ENCODE measurements at regions not wholly inside any gene's neighbourhood (a gene's known extent, or its start where the extent isn't known, plus 50 kb on each side); places are given as distances from the start of the nearest gene placed in this dataset.
"Not testable (repeated sequence)": the region's sequence is repeated elsewhere in the genome, so short reads cannot be mapped to it uniquely, and the experiment has no call there.

DNA sequence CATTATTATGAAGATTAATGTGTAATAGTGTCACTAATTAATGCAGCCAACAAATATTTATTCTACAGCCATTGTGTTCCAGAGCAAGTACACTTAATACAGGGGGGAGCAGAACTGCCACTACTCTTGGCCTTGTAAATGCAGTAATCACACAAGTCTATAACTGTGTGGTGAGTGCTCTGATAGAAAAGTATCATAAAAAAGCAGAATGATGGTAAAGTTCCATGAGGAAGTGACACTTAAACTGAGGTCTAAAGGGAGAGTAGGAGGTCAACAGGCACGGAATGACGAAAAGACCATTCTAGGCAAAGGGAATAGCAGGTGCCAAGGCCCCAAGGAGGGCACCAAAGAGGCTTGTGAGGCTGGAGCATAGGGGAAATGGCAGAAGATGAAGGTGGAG, 142.9 kb downstream of the OSTF1 start:
- H3K4me3 ChIP-seq (ENCODE audit: low read depth in 1 of 2, low read length in 2 of 2) = no peak overlapping the region
- H3K27ac ChIP-seq (ENCODE audit: low read length) = no peak overlapping the region
- peaks cover 0 to 7% of the 10 kb centered on the region in 2 donors for H3K9me3 ChIP-seq (ENCODE audit: control insufficient read depth in 1 of 2, low read length in 2 of 2)
- H3K36me3 ChIP-seq (ENCODE audit: control insufficient read depth in 1 of 2, insufficient read depth in 2 of 2, low read length in 2 of 2) = no peaks in the 10 kb centered on the region
- peaks cover 0 to 14% of the 10 kb centered on the region in 2 donors for H3K4me1 ChIP-seq (ENCODE audit: control insufficient read depth in 1 of 2, insufficient read depth in 2 of 2, low read length in 2 of 2)
- no peaks in the 10 kb centered on the region for H3K27me3 ChIP-seq (ENCODE audit: low read depth, low read length)

DNA sequence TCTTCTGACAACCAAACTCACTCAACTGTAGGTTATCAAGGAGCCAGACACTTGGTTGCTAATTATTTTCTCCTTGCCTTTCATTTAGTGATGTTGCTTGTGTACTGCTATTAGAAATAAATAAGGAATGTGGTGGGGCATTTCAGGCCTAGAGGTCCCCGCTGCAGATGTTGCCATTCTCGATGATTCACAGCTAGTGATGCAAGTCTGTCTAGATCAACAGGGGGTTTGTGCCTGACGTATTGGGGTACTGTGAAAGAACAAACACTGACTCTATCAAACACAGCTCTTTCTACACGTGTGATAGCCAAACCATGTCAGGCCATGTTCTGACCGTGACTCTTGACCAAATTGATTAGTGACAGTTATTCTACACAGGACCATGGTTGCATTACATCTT, 144.7 kb downstream of the OSTF1 start:
- Histone ChIP-seq H3K27me3 (ENCODE audit: low read depth, low read length) (no peaks in the 10 kb centered on the region), H3K27ac (ENCODE audit: low read length) (no peak overlapping the region), H3K4me3 (ENCODE audit: low read depth in 1 of 2, low read length in 2 of 2) (no peak overlapping the region), H3K4me1 (ENCODE audit: control insufficient read depth in 1 of 2, insufficient read depth in 2 of 2, low read length in 2 of 2) (peaks cover 0 to 14% of the 10 kb centered on the region in 2 donors), H3K9me3 (ENCODE audit: control insufficient read depth in 1 of 2, low read length in 2 of 2) (no peaks in the 10 kb centered on the region), H3K36me3 (ENCODE audit: control insufficient read depth in 1 of 2, insufficient read depth in 2 of 2, low read length in 2 of 2) (no peaks in the 10 kb centered on the region)

DNA sequence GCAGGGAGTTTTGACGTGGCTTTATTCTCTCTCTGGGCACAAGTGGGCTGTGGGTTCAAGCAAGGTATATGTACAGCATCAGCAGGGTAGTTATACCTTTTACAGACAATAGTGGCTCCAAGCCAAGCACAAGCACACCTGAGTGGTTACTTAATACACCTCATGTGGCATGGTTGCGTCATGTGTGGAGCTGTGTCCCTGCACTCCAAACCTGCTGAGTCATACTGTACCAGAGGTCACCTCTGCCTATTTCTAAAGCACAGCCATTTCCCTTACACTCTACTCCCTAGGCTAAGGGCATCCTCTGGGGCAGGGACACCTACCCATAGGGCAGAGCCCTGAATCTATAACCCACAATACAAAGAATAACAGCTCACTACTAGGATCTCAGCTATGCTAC, 147.3 kb downstream of the OSTF1 start:
- Histone ChIP-seq H3K4me3 (ENCODE audit: low read depth in 1 of 2, low read length in 2 of 2) (no peak overlapping the region), H3K4me1 (ENCODE audit: control insufficient read depth in 1 of 2, insufficient read depth in 2 of 2, low read length in 2 of 2) (peaks cover 0 to 4% of the 10 kb centered on the region in 2 donors), H3K27ac (ENCODE audit: low read length) (no peak overlapping the region), H3K27me3 (ENCODE audit: low read depth, low read length) (no peaks in the 10 kb centered on the region), H3K36me3 (ENCODE audit: control insufficient read depth in 1 of 2, insufficient read depth in 2 of 2, low read length in 2 of 2) (no peaks in the 10 kb centered on the region), H3K9me3 (ENCODE audit: control insufficient read depth in 1 of 2, low read length in 2 of 2) (no peaks in the 10 kb centered on the region)

DNA sequence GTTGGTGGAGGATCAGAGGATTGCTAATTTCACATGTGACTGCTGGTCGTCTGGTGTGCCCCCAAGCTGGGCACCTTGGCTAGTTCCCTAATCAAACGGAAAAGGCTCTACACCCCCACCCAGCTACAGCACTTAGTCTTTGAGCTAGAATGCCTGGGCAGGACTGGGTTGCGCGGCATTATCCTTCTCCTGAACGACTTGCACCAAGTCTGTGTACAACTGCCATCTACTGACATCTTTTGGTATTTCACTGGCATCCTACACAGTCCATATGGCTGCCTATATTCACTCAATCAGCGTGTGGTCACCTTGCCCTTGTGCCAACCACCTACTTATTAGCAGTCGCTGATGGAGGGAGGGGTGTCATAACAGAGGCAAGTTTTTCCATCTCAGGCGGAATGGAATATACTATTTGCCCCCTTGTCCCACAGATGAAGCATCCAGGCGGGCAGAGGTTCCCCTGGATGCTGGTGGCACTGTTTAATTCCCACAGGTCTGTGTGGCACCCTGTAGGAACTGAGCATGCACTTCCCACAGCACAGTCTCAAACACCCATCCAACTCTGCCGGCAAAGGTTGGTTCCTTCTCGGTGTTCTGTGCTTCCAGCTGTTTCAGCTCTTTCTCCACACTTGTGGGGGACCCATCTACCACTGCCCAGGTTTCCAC, 150.1 kb downstream of the OSTF1 start:
- Histone ChIP-seq H3K36me3 (ENCODE audit: control insufficient read depth in 1 of 2, insufficient read depth in 2 of 2, low read length in 2 of 2) (no peaks in the 10 kb centered on the region), H3K27me3 (ENCODE audit: low read depth, low read length) (no peaks in the 10 kb centered on the region), H3K27ac (ENCODE audit: low read length) (no peak overlapping the region), H3K4me1 (ENCODE audit: control insufficient read depth in 1 of 2, insufficient read depth in 2 of 2, low read length in 2 of 2) (peaks cover 0 to 4% of the 10 kb centered on the region in 2 donors), H3K4me3 (ENCODE audit: low read depth in 1 of 2, low read length in 2 of 2) (no peak overlapping the region), H3K9me3 (ENCODE audit: control insufficient read depth in 1 of 2, low read length in 2 of 2) (no peaks in the 10 kb centered on the region)

DNA sequence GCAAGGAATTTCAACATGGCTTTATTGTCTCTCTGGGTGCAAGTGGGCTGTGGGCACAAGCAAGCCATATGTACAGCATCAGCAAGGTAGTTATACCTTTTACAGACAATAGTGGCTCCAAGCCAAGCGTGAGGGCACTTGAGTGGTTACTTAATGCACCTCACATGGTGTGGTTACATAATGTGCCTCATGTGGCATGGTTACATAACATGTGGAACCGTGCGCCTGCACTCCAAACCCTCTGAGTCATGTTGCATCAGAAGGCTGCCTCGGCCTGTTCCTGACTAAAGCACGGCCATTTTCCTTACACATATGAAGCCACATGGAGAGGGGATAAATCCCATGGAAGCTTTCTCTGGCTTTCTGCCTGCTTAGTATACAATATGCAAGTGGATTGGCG, 150.9 kb downstream of the OSTF1 start:
- no peaks in the 10 kb centered on the region for H3K9me3 ChIP-seq (ENCODE audit: control insufficient read depth in 1 of 2, low read length in 2 of 2)
- H3K36me3 ChIP-seq (ENCODE audit: control insufficient read depth in 1 of 2, insufficient read depth in 2 of 2, low read length in 2 of 2) = no peaks in the 10 kb centered on the region
- H3K27me3 ChIP-seq (ENCODE audit: low read depth, low read length) = no peaks in the 10 kb centered on the region
- no peak overlapping the region for H3K27ac ChIP-seq (ENCODE audit: low read length)
- peaks cover 0 to 4% of the 10 kb centered on the region in 2 donors for H3K4me1 ChIP-seq (ENCODE audit: control insufficient read depth in 1 of 2, insufficient read depth in 2 of 2, low read length in 2 of 2)
- H3K4me3 ChIP-seq (ENCODE audit: low read depth in 1 of 2, low read length in 2 of 2) = no peak overlapping the region

DNA sequence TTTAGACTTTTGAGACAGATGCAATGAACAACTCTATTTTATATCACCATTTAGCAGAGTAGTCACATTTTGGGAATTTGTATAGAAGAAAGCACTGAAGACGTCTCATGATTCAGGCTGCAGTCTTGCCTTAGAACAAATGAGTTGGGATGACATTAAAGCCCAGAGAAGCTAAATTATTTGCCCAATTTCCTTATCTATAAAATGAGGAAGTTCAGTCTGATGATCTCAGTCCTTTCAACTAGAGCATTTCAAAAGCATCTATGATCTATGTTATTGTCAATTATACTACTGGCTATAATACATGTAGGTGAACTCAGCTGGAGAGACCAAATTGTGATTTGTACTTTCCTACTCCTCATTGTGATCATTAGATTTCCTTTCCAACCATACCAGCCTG, 154.1 kb downstream of the OSTF1 start:
- Histone ChIP-seq H3K27me3 (ENCODE audit: low read depth, low read length) (no peaks in the 10 kb centered on the region), H3K4me3 (ENCODE audit: low read depth in 1 of 2, low read length in 2 of 2) (no peak overlapping the region), H3K4me1 (ENCODE audit: control insufficient read depth in 1 of 2, insufficient read depth in 2 of 2, low read length in 2 of 2) (peaks cover 0 to 4% of the 10 kb centered on the region in 2 donors), H3K27ac (ENCODE audit: low read length) (no peak overlapping the region), H3K9me3 (ENCODE audit: control insufficient read depth in 1 of 2, low read length in 2 of 2) (peaks cover 0 to 6% of the 10 kb centered on the region in 2 donors), H3K36me3 (ENCODE audit: control insufficient read depth in 1 of 2, insufficient read depth in 2 of 2, low read length in 2 of 2) (no peaks in the 10 kb centered on the region)

DNA sequence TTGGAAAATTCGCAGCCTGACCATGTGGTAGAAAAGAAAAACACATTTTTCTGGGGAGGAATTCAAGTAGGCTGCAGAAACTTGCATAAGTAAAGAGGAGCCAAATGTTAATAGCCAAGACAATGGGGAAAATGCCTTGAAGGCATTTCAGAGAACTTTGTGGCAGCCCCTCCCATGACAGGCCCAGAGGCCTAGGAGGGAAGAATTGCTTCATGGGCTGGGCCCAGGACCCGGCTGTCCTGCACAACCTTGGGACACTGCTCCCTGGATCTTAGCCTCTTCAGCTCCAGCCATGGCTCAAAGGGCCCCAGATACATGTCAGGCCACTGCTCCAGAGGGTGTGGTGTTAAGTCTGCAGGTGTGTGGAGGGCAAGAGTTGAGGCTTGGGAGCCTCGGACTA, 158.6 kb downstream of the OSTF1 start:
- H3K4me1 ChIP-seq (ENCODE audit: control insufficient read depth in 1 of 2, insufficient read depth in 2 of 2, low read length in 2 of 2) = no peaks in the 10 kb centered on the region
- H3K4me3 ChIP-seq (ENCODE audit: low read depth in 1 of 2, low read length in 2 of 2) = no peak overlapping the region
- H3K9me3 ChIP-seq (ENCODE audit: control insufficient read depth in 1 of 2, low read length in 2 of 2) = peaks cover 3 to 17% of the 10 kb centered on the region in 2 donors
- no peaks in the 10 kb centered on the region for H3K36me3 ChIP-seq (ENCODE audit: control insufficient read depth in 1 of 2, insufficient read depth in 2 of 2, low read length in 2 of 2)
- H3K27me3 ChIP-seq (ENCODE audit: low read depth, low read length) = no peaks in the 10 kb centered on the region
- no peak overlapping the region for H3K27ac ChIP-seq (ENCODE audit: low read length)

DNA sequence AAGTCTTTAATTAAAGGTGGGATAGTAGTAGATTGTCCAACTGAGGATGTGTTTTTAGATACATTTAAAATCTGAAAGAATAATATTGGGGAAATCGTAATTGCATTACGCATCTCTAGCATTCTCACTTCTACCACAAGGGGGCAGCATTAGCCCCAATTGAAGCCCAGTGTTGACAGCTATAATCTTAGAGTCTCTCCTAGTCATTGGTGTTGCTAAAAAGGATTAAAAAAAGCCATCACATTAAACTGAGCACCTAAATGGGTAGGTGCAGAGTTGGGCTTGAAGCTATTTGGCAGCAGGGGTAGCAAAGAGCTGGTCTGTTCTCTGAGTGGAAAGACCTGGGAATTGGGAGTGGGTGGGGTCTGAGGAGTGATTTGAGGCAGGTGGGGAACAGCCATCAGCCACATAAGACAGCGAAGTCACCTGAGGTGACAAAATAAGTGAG, 177.2 kb downstream of the OSTF1 start:
- Histone ChIP-seq H3K9me3 (ENCODE audit: control insufficient read depth in 1 of 2, low read length in 2 of 2) (no peaks in the 10 kb centered on the region), H3K4me1 (ENCODE audit: control insufficient read depth in 1 of 2, insufficient read depth in 2 of 2, low read length in 2 of 2) (peaks cover 0 to 4% of the 10 kb centered on the region in 2 donors), H3K27me3 (ENCODE audit: low read depth, low read length) (no peaks in the 10 kb centered on the region)

DNA sequence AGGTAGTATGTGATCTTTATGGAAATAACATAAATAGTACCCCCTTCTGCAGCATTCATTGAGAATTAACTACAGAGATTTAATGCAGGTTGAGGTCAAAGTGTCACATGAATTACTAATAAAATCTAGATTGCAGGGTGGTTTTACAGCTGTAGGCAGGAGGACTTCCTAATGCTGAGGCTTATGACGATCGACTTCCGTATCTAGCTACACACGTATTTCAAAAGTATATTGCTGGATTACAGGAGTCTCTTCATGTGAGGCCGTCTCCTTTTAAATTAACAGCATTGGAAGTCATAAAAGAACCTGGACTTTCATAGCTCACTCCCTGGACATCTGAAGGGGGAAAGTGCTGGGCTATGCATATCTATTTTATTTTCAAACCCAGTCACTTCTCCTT, 180.9 kb downstream of the OSTF1 start:
- no peaks in the 10 kb centered on the region for H3K27me3 ChIP-seq (ENCODE audit: low read depth, low read length)
- H3K27ac ChIP-seq (ENCODE audit: low read length) = no peak overlapping the region
- peaks cover 0 to 4% of the 10 kb centered on the region in 2 donors for H3K4me1 ChIP-seq (ENCODE audit: control insufficient read depth in 1 of 2, insufficient read depth in 2 of 2, low read length in 2 of 2)
- peaks cover 0 to 9% of the 10 kb centered on the region in 2 donors for H3K9me3 ChIP-seq (ENCODE audit: control insufficient read depth in 1 of 2, low read length in 2 of 2)
- no peaks in the 10 kb centered on the region for H3K36me3 ChIP-seq (ENCODE audit: control insufficient read depth in 1 of 2, insufficient read depth in 2 of 2, low read length in 2 of 2)
- H3K4me3 ChIP-seq (ENCODE audit: low read depth in 1 of 2, low read length in 2 of 2) = no peak overlapping the region

More for the DNA sequence above, 177.2 kb downstream of the OSTF1 start:
- Histone ChIP-seq H3K4me3 (ENCODE audit: low read depth in 1 of 2, low read length in 2 of 2) (no peak overlapping the region), H3K36me3 (ENCODE audit: control insufficient read depth in 1 of 2, insufficient read depth in 2 of 2, low read length in 2 of 2) (no peaks in the 10 kb centered on the region), H3K27ac (ENCODE audit: low read length) (no peak overlapping the region)

DNA sequence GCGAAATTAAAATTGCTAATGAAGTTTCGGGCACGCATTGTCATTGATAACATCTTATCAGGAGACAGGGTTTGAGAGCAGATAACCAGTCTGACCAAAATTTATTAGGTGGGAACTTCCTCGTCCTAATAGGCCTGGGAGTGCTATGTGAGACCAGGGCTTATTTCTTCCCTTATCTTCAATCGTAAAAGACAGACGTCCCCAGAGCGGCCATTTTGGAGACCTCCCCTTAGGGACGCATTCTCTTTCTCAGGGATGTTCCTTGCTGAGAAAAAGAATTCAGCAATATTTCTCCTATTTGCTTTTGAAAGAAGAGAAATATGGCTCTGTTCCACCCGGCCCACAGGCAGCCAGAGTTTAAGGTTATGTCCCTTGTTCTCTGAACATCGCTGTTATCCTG, 184.7 kb downstream of the OSTF1 start:
- not testable (repeated sequence) for H3K4me3 ChIP-seq (ENCODE audit: low read depth in 1 of 2, low read length in 2 of 2); H3K27me3 ChIP-seq (ENCODE audit: low read depth, low read length); H3K4me1 ChIP-seq (ENCODE audit: control insufficient read depth in 1 of 2, insufficient read depth in 2 of 2, low read length in 2 of 2); H3K36me3 ChIP-seq (ENCODE audit: control insufficient read depth in 1 of 2, insufficient read depth in 2 of 2, low read length in 2 of 2); H3K27ac ChIP-seq (ENCODE audit: low read length)
- H3K9me3 ChIP-seq (ENCODE audit: control insufficient read depth in 1 of 2, low read length in 2 of 2) = peaks cover 0 to 19% of the 10 kb centered on the region in 2 donors

DNA sequence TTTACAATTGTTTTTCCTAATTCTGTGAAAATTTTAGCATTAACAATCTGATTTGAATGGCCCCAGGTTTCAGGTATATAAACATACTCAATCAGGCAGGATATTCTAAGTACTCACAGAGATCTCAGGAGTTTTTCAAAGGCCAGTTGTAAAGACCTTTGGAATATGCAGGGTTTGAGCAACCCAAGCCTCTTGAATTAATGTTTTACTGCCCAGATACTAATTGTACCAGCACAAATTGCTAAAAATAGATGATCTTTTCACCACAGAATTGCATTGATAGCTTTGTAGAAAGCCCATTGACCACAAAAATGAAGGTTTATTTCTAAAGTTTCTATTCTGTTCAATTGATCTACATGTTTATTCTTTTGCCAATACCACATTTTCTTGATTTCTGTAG, 186.5 kb downstream of the OSTF1 start:
- H3K4me1 ChIP-seq (ENCODE audit: control insufficient read depth in 1 of 2, insufficient read depth in 2 of 2, low read length in 2 of 2) = no peaks in the 10 kb centered on the region
- H3K4me3 ChIP-seq (ENCODE audit: low read depth in 1 of 2, low read length in 2 of 2) = no peak overlapping the region
- peaks cover 0 to 19% of the 10 kb centered on the region in 2 donors for H3K9me3 ChIP-seq (ENCODE audit: control insufficient read depth in 1 of 2, low read length in 2 of 2)
- no peak overlapping the region for H3K27ac ChIP-seq (ENCODE audit: low read length)
- no peaks in the 10 kb centered on the region for H3K27me3 ChIP-seq (ENCODE audit: low read depth, low read length)
- H3K36me3 ChIP-seq (ENCODE audit: control insufficient read depth in 1 of 2, insufficient read depth in 2 of 2, low read length in 2 of 2) = no peaks in the 10 kb centered on the region

DNA sequence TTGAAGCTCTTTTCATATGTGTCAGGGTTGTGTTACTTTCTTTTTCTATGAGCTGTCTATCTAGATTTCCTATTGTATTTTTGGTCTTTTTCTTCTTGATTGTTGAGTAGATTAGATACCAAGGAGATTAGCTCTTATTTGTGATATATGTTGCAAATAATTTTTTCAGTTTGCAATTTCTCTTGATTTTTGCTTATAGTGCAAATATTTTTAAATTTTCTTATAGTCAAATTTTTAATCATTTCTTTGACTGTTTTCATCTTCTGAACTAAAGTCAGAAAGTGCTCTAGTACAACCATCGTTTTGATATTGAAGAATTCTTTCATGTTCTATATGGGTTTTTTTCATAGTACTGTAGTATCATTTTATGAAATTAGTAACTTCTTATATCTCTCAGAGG, 193.7 kb downstream of the OSTF1 start:
- Histone ChIP-seq H3K4me3 (ENCODE audit: low read depth in 1 of 2, low read length in 2 of 2) (no peak overlapping the region), H3K4me1 (ENCODE audit: control insufficient read depth in 1 of 2, insufficient read depth in 2 of 2, low read length in 2 of 2) (no peaks in the 10 kb centered on the region), H3K9me3 (ENCODE audit: control insufficient read depth in 1 of 2, low read length in 2 of 2) (peaks cover 0 to 10% of the 10 kb centered on the region in 2 donors), H3K27me3 (ENCODE audit: low read depth, low read length) (no peaks in the 10 kb centered on the region), H3K36me3 (ENCODE audit: control insufficient read depth in 1 of 2, insufficient read depth in 2 of 2, low read length in 2 of 2) (no peaks in the 10 kb centered on the region), H3K27ac (ENCODE audit: low read length) (no peak overlapping the region)
